Naive thymus-derived CD4-positive, alpha-beta T cell (primary cell): ENCODE measurements at regions not wholly inside any gene's neighbourhood (a gene's known extent, or its start where the extent isn't known, plus 50 kb on each side); places are given as distances from the start of the nearest gene placed in this dataset.
A peak's percentile ranks its signal among the peaks of the same experiment; 100 is the strongest.
"Not testable (repeated sequence)": the region's sequence is repeated elsewhere in the genome, so short reads cannot be mapped to it uniquely, and the experiment has no call there.

Experiments used
- ATAC-seq: fragments of 150-1000 bp; cut with Tn5 transposase; 2 replicates; pipeline ENCODE4 v1.10.0; 2021; ENCODE audit warnings: mild to moderate bottlenecking, moderate library complexity
- CTCF ChIA-PET: fragments of 350-600 bp; sonication (Branson Sonifier 250); formaldehyde crosslinking; loops from one replicate; lab custom pipeline; 2021; ENCODE audit warnings: antibody characterized with exemption; lab: Charles Lee
- POLR2A ChIA-PET: fragments of 350-600 bp; sonication (Branson Sonifier 250); formaldehyde crosslinking; loops from one replicate; lab custom pipeline; 2021; ENCODE audit warnings: antibody characterized with exemption, inconsistent platforms; lab: Charles Lee
- DNase-seq, 9 donors: peaks; one replicate each; pipeline versions ENCODE4 v3.0.0 to v3.0.0-alpha.2; 2020 to 2022; ENCODE audit warnings: mixed read lengths in 1 of 9
- H3K27ac ChIP-seq: one replicate; pipeline ENCODE4 v1.7.0; 2013; ENCODE audit warnings: mild to moderate bottlenecking, low read depth, low read length, moderate library complexity
- H3K27me3 ChIP-seq, 2 donors: one replicate each; pipeline ENCODE4 v1.7.0; 2013; ENCODE audit warnings: low read length in 2 of 2, mild to moderate bottlenecking in 2 of 2, moderate library complexity in 2 of 2; ENCODE audit not compliant: control insufficient read depth in 2 of 2, insufficient read depth in 2 of 2
- H3K36me3 ChIP-seq, 3 experiments: 1 replicate in 2 of 3; 2 replicates in 1 of 3; pipeline ENCODE4 v1.7.0; 2013; ENCODE audit warnings: low read length in 3 of 3, mild to moderate bottlenecking in 3 of 3, moderate library complexity in 1 of 3; ENCODE audit not compliant: insufficient read depth in 3 of 3, control insufficient read depth in 2 of 3
- H3K4me1 ChIP-seq, 2 donors: one replicate each; pipeline ENCODE4 v1.7.0; 2013; ENCODE audit warnings: low read length in 2 of 2, mild to moderate bottlenecking in 2 of 2, moderate library complexity in 1 of 2; ENCODE audit not compliant: control insufficient read depth in 2 of 2, insufficient read depth in 2 of 2
- H3K4me3 ChIP-seq: 2 replicates; pipeline ENCODE4 v1.7.0; 2013; ENCODE audit warnings: mild to moderate bottlenecking, low read length
- H3K9me3 ChIP-seq, 3 experiments: 1 replicate in 2 of 3; 2 replicates in 1 of 3; pipeline ENCODE4 v1.7.0; 2013; ENCODE audit warnings: low read length in 3 of 3; ENCODE audit not compliant: control insufficient read depth in 2 of 3
- H3K27ac Mint-ChIP-seq, 9 donors: one replicate each; pipeline ENCODE4 v1.8.0; 2020 to 2022; ENCODE audit warnings: mixed read lengths in 9 of 9, mild to moderate bottlenecking in 8 of 9, moderate library complexity in 5 of 9, inconsistent platforms in 2 of 9
- H3K27me3 Mint-ChIP-seq, 5 donors: one replicate each; pipeline ENCODE4 v1.8.0; 2021 to 2022; ENCODE audit warnings: mixed read lengths in 5 of 5, mild to moderate bottlenecking in 1 of 5
- H3K36me3 Mint-ChIP-seq, 5 donors: one replicate each; pipeline ENCODE4 v1.8.0; 2020 to 2022; ENCODE audit warnings: mixed read lengths in 5 of 5, mild to moderate bottlenecking in 3 of 5, inconsistent platforms in 1 of 5
- H3K4me1 Mint-ChIP-seq, 7 donors: one replicate each; pipeline ENCODE4 v1.8.0; 2020 to 2022; ENCODE audit warnings: mixed read lengths in 7 of 7, mild to moderate bottlenecking in 3 of 7, inconsistent platforms in 1 of 7
- H3K4me3 Mint-ChIP-seq, 10 donors: one replicate each; pipeline ENCODE4 v1.8.0; 2020 to 2022; ENCODE audit warnings: mild to moderate bottlenecking in 10 of 10, mixed read lengths in 10 of 10, moderate library complexity in 6 of 10, inconsistent platforms in 2 of 10
- H3K9me3 Mint-ChIP-seq, 11 donors: one replicate each; pipeline ENCODE4 v1.8.0; 2020 to 2022; ENCODE audit warnings: mixed read lengths in 11 of 11, mild to moderate bottlenecking in 4 of 11, inconsistent platforms in 1 of 11, moderate library complexity in 1 of 11
- intact Hi-C, 2 donors: fragments of 100-400 bp; cut with micrococcal nuclease; formaldehyde crosslinking; loops; one replicate each; pipeline ENCODE4 v1.15.1; 2023

DNA sequence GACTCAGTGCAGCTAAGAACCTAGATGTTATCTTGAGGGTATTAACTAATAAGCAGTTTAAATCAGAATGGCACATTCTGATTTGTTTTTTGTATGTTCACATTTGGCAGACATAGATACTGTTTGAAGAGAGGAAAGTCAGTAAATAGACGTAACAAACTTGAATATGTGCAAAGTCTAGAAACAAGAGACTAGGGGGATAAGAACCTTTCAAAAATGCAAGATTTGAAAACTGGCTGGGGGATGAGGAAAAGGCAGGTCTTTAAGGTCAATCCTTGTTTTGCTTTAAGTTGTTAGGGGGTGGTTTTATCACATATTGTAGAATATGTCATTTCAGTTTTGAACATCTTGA, 136.5 kb downstream of the ZNF92 start:
- intact Hi-C loops, H3K27ac Mint-ChIP-seq, H3K9me3 ChIP-seq, CTCF ChIA-PET, H3K4me3 ChIP-seq, DNase-seq, H3K4me1 ChIP-seq, H3K4me1 Mint-ChIP-seq, H3K36me3 ChIP-seq, H3K27me3 ChIP-seq, POLR2A ChIA-PET, ATAC-seq, H3K27ac ChIP-seq, H3K36me3 Mint-ChIP-seq: not testable (repeated sequence)
- H3K9me3 Mint-ChIP-seq, result peaks cover 0 to 20% (median 4%) of the 10 kb centered on the region in 11 donors
- peak overlapping the region; percentile 57 to 85 (median 70) for H3K4me3 Mint-ChIP-seq
- H3K27me3 Mint-ChIP-seq, result peaks cover 22 to 32% (median 26%) of the 10 kb centered on the region in 5 donors

DNA sequence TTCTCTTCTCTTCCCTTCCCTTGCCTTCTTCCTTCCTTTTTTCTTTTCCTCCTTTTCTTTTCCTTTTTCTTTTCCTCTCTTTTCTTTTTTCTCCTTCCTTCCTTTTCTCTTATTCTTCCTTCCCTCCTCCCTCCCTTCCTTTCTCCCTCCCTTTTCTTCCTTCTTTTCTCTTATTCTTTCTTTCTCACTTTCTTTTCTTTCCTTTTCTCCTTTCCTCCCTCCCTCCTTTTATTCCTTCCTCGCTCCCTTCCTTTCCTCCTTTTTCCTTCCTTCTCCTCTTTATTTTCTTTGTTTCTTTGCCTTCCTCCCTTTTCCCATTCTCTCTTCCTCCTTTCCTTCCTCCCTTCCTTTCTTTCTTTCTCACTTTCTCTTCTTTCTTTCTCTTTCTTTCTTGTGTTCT, 146.1 kb downstream of the ZNF92 start:
- intact Hi-C loops, POLR2A ChIA-PET, H3K27ac ChIP-seq, H3K4me3 Mint-ChIP-seq, H3K4me1 ChIP-seq, H3K27ac Mint-ChIP-seq, H3K36me3 Mint-ChIP-seq, H3K27me3 ChIP-seq, H3K36me3 ChIP-seq, DNase-seq, H3K4me3 ChIP-seq, ATAC-seq, CTCF ChIA-PET, H3K9me3 ChIP-seq, H3K4me1 Mint-ChIP-seq: not testable (repeated sequence)
- H3K9me3 Mint-ChIP-seq, result peaks cover 0 to 11% (median 0%) of the 10 kb centered on the region in 11 donors
- peaks cover 3 to 21% (median 19%) of the 10 kb centered on the region in 5 donors for H3K27me3 Mint-ChIP-seq

GRCh38 chr7:65545465-65546161, 172.0 kb downstream of the ZNF92 start:
- intact Hi-C loops, DNase-seq, H3K4me1 Mint-ChIP-seq, H3K9me3 Mint-ChIP-seq, H3K4me3 Mint-ChIP-seq, CTCF ChIA-PET, H3K36me3 Mint-ChIP-seq, H3K27me3 ChIP-seq, ATAC-seq, H3K27me3 Mint-ChIP-seq, H3K4me1 ChIP-seq, POLR2A ChIA-PET, H3K27ac Mint-ChIP-seq, H3K9me3 ChIP-seq, H3K27ac ChIP-seq, H3K4me3 ChIP-seq, H3K36me3 ChIP-seq: not testable (repeated sequence)

- H3K36me3 Mint-ChIP-seq, H3K27ac Mint-ChIP-seq, H3K27me3 Mint-ChIP-seq, H3K4me1 ChIP-seq, ATAC-seq, H3K4me3 Mint-ChIP-seq, H3K9me3 Mint-ChIP-seq, H3K9me3 ChIP-seq, POLR2A ChIA-PET, H3K27ac ChIP-seq, intact Hi-C loops, H3K4me3 ChIP-seq, H3K4me1 Mint-ChIP-seq, DNase-seq, H3K27me3 ChIP-seq, H3K36me3 ChIP-seq, CTCF ChIA-PET: not testable (repeated sequence)
Measured at GRCh38 chr7:65549589-65550443, 176.2 kb downstream of the ZNF92 start.

GRCh38 chr7:65550444-65550809, 176.8 kb downstream of the ZNF92 start:
- H3K4me3 ChIP-seq, H3K4me1 Mint-ChIP-seq, H3K27ac Mint-ChIP-seq, CTCF ChIA-PET, DNase-seq, ATAC-seq, H3K27me3 ChIP-seq, H3K27me3 Mint-ChIP-seq, H3K9me3 ChIP-seq, H3K27ac ChIP-seq, H3K36me3 ChIP-seq, H3K4me1 ChIP-seq, H3K4me3 Mint-ChIP-seq, POLR2A ChIA-PET, intact Hi-C loops, H3K9me3 Mint-ChIP-seq, H3K36me3 Mint-ChIP-seq: not testable (repeated sequence)

DNA sequence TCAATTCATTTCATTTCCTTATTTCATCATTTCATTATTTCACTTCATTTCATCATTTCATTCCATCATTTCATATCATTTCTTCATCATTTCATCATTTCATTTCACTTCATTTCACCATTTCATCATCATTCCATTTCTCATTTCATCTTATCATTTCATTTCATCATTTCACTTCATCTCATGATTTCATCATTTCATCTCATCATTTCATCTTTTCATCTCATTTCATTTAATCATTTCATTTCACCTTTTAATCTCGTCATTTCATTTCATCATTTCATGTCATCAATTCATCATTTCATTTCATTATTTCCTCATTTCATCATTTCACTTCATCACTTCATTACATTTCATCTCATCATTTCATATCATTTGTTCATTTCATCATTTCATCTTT, 177.4 kb downstream of the ZNF92 start:
- H3K27me3 Mint-ChIP-seq, result not testable (repeated sequence)
- peak overlapping the region in 2 of 9 donors; percentile 54 to 81 for H3K27ac Mint-ChIP-seq

More for the DNA sequence above, 177.4 kb downstream of the ZNF92 start:
- POLR2A ChIA-PET, H3K36me3 Mint-ChIP-seq, ATAC-seq, H3K9me3 Mint-ChIP-seq, H3K27ac ChIP-seq, CTCF ChIA-PET, H3K27me3 ChIP-seq, H3K4me1 ChIP-seq, H3K4me3 Mint-ChIP-seq, H3K9me3 ChIP-seq, intact Hi-C loops, H3K36me3 ChIP-seq, H3K4me1 Mint-ChIP-seq, H3K4me3 ChIP-seq, DNase-seq: not testable (repeated sequence)
